HG03280 (cell line): ENCODE measurements at regions not wholly inside any gene's neighbourhood (a gene's known extent, or its start where the extent isn't known, plus 50 kb on each side); places are given as distances from the start of the nearest gene placed in this dataset.
"Not testable (repeated sequence)": the region's sequence is repeated elsewhere in the genome, so short reads cannot be mapped to it uniquely, and the experiment has no call there.

ENCODE experiments used
- ATAC-seq: cut with Tn5 transposase; IDR thresholded peaks from one replicate; pipeline ENCODE4 v1.9.1; 2021; ENCODE audit warnings: mild to moderate bottlenecking, moderate library complexity; ENCODE audit not compliant: unreplicated experiment

DNA sequence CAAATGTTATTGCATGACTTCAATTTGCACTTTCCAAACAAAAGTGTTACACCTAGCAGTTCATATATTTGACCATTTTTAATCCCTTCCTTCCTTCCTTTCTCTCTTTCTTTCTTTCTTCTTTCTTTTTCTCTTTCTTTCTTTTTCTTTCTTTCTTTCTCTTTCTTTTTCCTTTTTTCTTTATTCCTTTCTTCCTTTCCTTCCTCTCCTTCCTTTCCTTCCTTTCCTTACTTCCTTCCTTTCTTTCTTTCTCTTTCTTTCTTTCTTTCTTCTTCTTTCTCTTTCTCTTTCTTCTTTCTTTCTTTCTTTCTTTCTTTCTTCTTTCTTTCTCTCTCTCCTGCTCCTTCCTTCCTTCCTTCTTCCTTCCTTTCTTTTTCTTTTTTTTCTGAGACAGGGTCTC lies 146.7 kb upstream of the ALKAL2 start:
- no peak for ATAC-seq

DNA sequence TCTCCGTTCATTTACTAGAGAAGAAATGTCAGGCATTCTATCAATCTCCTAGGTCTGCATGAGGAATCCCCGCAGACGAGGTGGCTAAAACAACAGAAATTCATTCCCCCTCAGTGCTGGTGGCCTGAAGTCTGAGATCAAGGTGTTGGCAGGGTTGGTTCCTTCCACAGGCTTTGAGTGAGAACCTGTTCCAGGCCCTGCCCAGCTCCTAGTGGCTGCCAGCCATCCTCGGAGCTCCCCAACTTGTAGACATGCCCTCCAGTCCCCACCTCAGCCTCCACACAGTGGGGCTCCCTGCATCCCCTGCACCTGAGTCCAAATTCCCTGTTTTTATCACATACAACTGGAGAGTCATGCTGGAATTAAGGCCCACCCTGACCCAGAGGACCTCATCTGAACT lies 145.3 kb upstream of the ALKAL2 start:
- no peak for ATAC-seq

DNA sequence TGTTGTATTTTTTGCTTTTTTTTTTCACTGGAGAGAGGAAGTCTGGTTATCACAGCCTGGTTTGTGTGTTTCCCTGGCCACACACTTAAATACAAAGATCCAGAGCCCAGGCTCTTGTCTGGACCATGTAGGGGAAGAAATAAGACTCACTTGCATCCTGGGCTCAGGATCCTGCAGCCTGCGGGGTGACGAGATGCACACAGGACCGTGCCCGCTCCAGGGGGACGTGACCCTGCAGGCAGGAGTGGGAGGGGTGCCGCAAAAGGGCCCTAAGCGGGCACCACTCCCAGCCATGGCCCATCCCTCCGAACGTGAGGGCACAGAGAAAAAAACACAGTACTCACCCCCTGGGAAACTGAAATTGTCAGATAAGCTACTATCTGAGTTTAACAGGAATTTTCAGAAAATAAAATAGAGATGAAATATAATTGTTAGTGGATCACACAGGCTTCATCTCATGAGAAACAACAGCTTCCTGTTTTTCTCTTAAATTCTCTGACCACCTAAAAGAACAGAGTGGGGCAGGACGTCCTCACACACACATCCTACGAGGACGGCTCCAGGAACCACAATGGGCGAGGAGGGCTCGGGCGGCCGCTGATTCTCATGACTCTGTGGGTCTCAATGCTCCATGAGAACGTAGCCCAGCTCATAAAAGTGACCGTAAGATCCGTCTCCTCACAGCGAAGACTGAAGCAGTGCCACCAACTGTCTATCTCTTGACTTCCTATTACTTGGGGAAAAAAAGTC lies 142.6 kb upstream of the ALKAL2 start:
- no peak for ATAC-seq

DNA sequence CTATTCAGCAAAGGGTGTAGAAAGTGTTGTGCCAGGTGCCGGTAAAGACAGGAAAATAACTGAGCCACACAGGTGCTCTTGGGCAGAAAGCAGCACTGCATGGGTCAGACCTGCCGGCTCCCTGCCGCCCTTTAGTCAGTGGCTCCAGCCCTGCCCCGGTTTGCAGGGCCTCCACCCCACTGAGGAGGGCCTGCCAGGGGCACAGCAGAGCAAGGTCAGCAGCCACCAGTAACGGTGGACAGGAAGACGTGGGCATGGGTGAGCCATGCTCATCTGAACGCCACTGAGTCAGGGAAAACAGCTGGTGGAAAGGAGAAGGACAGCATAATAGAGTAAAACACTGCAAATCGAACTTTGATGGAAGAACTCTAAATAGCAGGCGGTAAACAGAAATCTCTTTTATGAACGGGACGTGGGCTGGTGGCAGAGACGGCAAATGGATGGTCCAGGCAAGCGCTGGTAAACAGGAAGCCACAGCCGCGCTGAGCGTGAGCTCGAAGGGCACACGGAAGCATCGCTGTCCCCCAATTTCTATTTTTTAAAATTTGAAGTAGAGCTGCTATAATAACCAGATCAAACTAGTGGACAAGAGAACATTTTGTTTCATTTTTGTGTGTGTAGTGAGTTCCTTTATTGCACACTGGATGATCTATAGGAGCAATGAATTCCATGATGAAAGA lies 141.8 kb upstream of the ALKAL2 start:
- ATAC-seq: no peak

DNA sequence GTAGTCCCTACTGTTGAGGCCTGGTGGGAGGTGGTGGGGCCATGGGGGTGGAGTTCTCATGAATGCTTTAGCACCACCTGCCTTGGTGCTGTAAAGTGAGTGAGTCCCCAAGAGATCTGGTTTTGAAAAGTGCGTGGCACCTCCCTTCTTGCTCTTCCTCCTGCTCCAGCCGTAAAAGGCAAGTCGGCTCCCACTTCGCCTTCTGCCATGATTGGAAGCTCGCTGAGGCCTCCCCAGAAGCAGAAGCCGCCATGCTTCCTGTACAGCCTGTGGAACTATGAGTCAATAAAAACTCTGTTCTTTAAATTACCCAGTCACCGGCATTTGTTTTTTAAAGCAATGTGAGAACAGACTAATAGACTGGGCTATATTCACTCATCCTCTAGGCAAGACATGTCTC lies 141.3 kb upstream of the ALKAL2 start:
- no peak for ATAC-seq

DNA sequence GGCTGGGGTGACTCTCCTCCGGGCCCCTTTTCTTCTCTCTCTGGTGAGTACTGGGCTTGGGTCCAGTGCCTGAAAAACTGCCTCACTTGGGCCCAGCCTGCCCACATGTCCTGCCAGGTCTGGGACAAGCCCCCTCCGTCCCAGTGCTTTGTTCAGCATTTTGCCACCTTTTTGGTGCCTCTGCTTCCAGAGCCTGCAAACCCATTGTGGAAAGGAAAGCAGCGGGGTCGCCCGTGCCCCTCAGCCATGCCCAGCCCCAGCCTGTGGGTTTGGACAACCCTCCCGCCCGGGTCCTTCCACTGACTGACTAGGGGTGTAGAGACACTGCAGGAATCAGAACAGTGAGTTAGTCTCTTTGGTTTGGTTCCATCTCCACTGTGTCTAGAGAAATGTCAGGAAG lies 140.7 kb upstream of the ALKAL2 start:
- no peak for ATAC-seq

DNA sequence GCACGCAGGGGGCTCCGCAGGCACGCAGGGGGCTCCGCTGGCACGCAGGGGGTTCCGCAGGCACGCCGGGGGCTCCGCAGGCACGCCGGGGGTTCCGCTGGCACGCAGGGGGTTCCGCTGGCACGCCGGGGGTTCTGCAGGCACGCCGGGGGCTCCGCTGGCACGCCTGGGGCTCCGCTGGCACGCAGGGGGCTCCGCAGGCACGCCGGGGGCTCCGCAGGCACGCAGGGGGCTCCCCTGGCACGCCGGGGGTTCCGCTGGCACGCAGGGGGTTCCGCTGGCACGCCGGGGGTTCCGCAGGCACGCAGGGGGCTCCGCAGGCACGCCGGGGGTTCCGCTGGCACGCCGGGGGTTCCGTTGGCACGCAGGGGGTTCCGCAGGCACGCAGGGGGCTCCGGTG lies 138.8 kb upstream of the ALKAL2 start:
- ATAC-seq: not testable (repeated sequence)

DNA sequence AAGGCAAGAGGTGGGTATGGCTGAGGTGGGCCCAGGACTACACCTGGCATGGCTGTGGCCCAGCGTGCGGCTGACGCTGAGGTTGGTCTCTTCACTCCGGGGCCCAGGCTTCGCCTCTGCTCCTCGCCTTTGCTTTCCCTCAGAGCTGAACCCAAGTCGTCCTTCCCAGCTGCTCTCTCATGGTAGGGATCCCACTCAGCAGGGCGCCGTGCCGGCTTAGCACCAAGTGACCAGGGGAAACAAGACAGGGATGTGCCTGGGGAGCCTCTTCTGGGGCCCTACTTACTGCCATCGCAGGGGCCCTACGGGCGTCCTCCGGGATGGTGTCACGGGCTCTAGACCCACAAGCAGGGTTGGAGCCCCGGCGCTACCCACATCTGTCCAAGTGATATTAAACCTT lies 138.1 kb upstream of the ALKAL2 start:
- ATAC-seq: no peak

DNA sequence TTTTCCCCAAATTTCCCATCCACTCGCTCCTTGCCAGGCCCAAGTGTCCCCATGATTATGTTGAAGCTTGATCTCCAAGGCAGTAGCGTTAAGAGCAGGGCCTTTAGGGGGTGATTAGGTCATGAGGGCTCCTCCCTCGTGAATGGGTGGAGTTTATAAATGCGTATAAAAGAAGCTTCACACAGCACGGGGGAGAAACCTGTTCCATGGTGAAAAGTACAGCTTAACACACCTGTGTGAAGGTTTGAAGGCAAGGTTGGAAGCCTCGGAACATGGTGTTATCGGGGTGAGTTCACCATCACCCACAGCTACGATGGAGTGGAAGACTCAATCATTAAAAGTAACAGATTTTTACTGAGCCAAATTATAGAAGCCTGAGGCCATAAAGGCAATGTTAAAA lies 137.4 kb upstream of the ALKAL2 start:
- ATAC-seq: no peak

DNA sequence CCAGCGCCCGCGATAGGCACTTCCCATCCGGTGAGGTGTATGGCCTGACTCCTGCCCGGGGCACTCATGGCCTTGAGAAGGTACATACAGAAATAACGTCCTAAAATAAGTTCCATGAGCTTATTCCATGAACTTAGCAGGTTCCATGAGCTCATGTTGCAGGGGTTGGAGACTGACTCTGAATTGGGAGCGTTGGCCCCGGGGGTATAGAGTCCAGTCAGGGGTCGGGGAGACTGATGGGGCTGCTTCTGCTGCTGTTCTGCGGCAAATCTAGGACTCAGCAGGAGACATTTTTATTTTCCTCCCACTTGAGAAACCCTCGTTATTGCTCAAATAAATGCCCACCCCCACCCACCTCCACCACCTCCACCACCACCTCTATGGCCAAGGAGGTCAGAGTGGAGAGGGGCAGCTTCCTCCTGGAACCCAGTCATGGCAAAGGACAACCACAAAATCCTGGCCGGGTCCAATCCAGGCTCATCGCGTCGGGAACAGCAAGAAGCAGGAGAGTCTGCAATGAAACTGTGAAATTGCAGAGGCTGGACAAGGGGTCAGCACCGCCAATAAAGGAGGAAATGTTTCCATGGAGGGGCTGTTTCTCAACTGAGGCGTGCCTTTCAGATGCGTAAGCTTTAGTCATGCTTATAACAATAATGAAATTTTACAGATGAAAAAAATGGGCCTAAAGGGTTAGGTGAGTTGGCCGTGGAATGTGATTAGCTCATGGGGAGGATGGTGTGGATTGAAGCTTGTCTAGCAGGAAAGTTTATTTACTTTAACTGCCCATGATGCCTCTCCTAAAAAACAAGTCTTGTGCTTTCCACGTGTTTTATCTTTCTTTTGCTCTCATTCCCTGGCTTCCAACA lies 136.6 kb upstream of the ALKAL2 start:
- ATAC-seq: no peak

DNA sequence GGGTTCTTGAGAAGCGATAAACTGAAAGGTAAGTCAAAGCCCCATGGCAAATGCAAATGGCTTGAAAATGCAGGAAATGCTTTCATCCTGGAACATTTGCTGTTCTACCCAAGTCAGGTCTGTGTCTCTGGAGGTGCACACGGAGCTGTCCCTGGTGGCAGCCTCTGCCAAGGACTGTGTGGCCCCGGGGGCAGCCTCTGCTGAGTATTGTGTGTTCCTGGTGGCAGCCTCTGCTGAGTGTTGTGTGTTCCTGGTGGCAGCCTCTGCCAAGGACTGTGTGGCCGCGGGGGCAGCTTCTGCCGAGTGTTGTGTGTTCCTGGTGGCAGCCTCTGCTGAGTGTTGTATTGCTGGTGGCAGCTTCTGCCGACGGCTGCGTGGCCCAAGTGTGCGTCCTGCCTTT lies 135.6 kb upstream of the ALKAL2 start:
- ATAC-seq: no peak

DNA sequence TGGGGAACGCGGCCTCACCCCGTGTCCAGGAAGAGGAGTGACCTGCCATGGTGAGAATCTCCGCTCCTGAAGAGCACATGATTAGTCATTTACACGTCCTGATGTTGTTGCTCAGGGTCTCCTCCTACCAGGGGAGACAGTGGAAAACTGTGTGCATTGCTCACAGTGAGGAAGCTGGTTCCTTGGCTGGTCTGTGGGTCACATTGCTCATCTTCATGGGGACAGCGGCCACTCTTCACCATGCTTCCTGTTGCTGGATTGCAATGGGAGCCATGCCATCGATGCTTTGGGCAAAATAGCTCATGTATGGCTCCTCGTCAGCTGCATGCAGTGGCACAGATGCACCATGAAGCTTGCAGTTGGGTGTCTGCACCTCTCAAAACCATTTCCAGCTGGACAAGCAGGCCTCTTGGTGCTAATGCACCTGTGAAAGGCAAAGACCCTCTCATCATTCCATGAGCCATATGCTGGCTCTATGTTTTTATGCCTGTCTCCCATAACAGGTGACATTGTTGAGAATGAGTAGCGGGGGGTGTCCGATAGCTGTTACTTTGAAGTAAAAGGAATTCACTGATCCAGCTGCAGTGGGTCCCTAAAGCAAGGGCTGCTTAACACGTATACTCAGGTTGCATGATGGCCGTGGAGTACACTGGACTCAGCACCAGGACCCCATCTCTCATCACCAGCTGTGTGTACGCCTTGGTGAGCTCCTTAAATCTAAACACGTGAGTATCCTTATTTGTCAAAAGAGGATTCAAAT lies 135.0 kb upstream of the ALKAL2 start:
- no peak for ATAC-seq

DNA sequence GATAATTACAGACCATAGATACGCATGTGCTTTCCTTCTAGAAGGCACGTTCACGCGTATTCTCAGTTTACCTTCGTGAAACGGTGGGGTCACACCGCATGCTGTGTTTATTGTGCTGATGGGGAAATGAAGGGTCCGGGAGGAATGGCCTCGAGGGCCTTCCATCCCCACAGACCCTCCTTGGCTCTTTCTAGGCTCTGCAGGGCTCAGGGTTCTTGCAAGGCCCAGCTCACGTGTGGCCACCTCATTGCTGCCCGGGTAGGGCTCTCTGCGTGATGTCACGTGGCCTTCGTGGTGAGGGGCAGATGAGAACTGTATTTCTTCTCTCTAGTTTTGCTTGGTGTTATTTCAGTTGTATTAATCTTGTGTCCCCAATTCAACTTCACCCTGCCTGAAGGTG lies 133.5 kb upstream of the ALKAL2 start:
- ATAC-seq: no peak

DNA sequence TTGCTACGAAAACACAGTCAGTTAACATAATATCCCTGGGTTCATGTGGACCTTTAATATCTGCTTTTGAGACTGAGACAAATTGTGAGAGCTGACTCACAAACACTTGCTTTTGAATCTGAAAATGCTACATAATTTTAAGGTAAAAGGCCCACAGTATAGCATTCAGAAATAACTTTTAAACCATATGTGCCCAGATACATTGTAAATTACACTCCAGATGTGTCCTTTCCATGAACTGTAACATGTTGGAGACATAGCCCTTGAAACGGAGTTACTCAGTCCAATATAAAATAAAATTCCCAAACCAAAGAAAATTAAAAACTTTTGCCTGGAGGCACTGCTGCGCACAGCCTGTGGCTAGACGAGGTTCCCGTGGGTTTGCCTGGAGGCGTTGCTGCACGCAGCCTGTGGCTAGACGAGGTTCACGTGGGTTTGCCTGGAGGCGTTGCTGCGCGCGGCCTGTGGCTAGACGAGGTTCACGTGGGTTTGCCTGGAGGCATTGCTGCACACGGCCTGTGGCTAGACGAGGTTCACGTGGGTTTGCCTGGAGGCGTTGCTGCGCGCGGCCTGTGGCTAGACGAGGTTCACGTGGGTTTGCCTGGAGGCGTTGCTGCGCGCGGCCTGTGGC lies 131.9 kb upstream of the ALKAL2 start:
- no peak for ATAC-seq

DNA sequence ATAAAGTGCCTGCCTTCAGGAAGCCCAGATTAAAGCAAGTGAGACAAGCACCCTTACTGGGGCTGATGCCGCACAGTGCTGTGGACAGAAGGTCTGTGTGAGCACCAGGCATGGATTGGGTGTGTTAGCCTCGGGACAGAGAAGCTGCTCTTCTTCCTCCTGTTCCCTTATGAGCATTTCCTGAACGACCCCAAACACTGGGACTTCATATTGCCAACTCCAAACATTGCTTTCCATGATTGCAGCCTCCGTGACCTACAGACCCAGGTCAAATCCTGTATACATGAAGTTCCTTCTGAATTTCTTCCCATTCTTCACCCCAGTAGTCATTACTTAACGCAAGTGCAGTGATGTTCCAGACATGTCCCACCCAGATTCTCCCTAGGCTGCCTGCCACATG lies 129.8 kb upstream of the ALKAL2 start:
- no peak for ATAC-seq

DNA sequence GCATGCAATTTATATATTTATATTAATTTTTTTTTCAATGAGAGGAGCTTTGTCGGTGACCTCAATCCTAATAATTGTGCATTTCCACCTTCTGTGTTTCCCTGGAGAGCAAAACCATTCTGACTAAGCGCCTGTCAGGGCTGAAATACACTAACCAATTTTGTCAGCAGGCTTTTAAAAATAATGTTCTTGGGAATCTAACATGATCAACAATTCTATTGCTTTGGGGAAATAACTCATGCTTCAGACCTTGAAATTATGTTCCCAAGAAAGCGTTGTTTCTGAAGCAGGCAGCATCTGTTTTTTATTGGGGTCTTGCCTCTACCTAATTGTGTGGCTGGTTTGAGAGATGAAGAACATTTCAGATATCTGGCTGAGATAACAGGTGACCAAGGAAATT lies 129.1 kb upstream of the ALKAL2 start:
- no peak for ATAC-seq

DNA sequence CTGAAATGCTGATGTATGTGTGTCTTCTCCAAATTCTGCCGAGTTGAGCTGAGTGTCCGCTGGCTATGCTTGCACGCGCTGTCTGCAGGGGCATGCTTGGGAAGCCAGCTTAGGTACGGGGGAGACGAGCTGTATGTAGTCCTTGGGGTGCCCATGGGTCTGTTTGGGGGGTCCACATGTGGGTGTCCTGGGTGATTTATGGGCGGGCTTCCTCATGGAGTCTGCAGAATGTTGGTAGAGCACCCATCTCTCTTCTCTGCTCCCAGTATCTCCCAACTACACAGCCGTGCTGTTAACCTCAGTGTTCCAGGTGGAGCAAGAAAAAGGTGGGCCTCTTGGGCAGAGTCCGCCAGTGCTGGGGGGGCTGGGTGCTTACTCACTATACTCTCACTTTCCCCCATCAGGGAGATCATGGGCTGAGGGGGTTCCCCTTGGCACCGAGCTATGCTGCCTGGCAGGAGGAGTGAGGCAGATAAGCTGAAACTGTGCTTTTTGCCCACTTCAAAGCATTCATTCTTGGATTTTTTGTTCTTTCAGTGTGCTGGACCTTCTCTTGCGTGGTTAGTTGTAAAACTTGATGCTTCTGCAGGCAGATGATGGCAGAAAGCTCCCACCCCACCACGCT lies 128.2 kb upstream of the ALKAL2 start:
- ATAC-seq: no peak

DNA sequence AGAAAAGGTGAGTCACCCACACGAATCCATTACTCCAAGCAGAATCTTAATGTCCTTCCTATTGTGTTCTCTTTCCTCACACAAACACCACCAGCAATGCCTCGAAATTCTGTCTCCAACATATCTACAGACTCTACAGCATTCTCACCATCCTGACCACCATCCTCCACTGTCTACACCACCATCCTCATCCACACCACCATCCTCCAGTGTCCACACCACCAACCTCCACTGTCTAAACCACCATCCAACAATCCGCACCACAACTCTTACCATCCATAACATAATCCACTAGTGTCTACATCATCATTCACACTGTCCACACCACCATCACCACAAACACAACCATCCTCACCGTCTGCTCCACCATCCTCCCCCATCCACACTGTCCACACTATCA lies 121.6 kb upstream of the ALKAL2 start:
- ATAC-seq: no peak

DNA sequence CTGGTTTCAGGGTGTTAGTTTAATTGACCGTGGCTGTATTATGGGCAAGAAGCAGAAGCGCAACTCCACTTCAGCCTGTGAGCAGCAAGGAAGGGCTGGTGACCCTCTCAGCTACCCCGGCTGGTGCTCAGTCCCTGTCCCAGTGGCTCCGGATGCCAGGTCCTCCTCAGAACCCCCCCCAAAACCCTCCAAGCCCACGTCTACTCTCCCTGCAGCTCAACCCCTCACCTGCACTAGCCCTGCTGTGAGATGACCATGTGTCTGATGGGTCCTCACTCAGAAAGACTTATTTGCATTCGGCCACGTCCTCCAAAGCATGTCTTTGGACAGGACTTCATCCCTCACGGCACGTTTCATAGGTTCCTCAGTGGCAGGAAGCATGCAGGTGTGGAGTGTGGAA lies 119.7 kb upstream of the ALKAL2 start:
- ATAC-seq: no peak

DNA sequence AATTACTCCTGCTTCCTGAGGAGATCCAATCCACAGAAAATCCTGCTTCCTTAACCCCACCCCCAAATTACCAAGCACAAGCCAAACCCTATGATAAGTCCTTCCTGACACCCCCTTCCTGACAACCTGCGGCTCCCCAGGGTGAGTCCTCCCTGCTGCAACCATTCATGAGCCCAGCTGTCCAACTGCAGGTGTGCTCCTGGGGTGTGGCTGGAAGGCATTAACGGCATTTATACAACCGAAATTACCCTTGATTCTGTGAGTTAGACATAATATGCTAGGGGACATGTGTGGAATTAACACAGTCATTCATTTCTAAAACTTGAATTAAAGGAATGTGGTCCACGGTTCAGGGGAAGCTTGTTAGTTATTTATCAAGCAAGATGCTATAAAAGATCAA lies 119.0 kb upstream of the ALKAL2 start:
- no peak for ATAC-seq
